Stimulated activated CD8-positive, alpha-beta memory T cell treated with anti-CD3 and anti-CD28 coated beads, Interleukin-15, amount 100 ng/mL, for 48 hours (primary cell): ENCODE measurements at regions not wholly inside any gene's neighbourhood (a gene's known extent, or its start where the extent isn't known, plus 50 kb on each side); places are given as distances from the start of the nearest gene placed in this dataset.
"Not testable (repeated sequence)": the region's sequence is repeated elsewhere in the genome, so short reads cannot be mapped to it uniquely, and the experiment has no call there.

Source experiments
- DNase-seq, 2 donors: peaks; one replicate each; pipeline ENCODE4 v3.0.0-alpha.2; 2020; ENCODE audit warnings: low read depth in 2 of 2

GRCh38 chr16:5161888-5162287, 64.3 kb upstream of the EEF2KMT start:
- DNase-seq: not testable (repeated sequence)

GRCh38 chr16:5160010-5160409, 62.4 kb upstream of the EEF2KMT start:
- DNase-seq: not testable (repeated sequence)

GRCh38 chr16:5159537-5159936, 61.9 kb upstream of the EEF2KMT start:
- not testable (repeated sequence) for DNase-seq

- no peak for DNase-seq
Observed at GRCh38 chr16:5158494-5158893, 60.9 kb upstream of the EEF2KMT start.

GRCh38 chr16:5156486-5156885, 58.9 kb upstream of the EEF2KMT start:
- DNase-seq: not testable (repeated sequence)

- DNase-seq: not testable (repeated sequence)
Observed at GRCh38 chr16:5154006-5154405, 56.4 kb upstream of the EEF2KMT start.

- DNase-seq: not testable (repeated sequence)
Observed at GRCh38 chr16:5151409-5151808, 53.8 kb upstream of the EEF2KMT start.
